HL-60 (cell line): ENCODE measurements at regions not wholly inside any gene's neighbourhood (a gene's known extent, or its start where the extent isn't known, plus 50 kb on each side); places are given as distances from the start of the nearest gene placed in this dataset.

Experiments used
- DNase-seq, 2 experiments: peaks; one replicate each; pipeline ENCODE4 v3.0.0-alpha.2; 2010 to 2020; ENCODE audit warnings: low read depth in 1 of 2, low spot score in 1 of 2
- H3K27ac ChIP-seq: fragments of 250-450 bp; sonication (Bioruptor Pico); replicated peaks from 2 replicates; pipeline ENCODE4 v1.5.1; 2020; ENCODE audit warnings: mild to moderate bottlenecking, moderate library complexity
- H3K27me3 ChIP-seq: fragments of 250-450 bp; sonication (Bioruptor Pico); 2 replicates; pipeline ENCODE4 v1.5.1; 2021; ENCODE audit warnings: mild to moderate bottlenecking, moderate library complexity; ENCODE audit not compliant: insufficient read depth, poor library complexity, severe bottlenecking
- H3K4me3 ChIP-seq: replicated peaks from 2 replicates; pipeline ENCODE4 v1.5.1; 2011; ENCODE audit warnings: mild to moderate bottlenecking, control low read depth, low read length; ENCODE audit not compliant: insufficient read depth
- GABPA ChIP-seq: IDR thresholded peaks from 2 replicates; pipeline ENCODE4 v1.6.1; 2012; ENCODE audit warnings: low read depth
- POLR2AphosphoS5 ChIP-seq: IDR thresholded peaks from 2 replicates; pipeline ENCODE4 v1.6.1; 2012; ENCODE audit warnings: low read depth
- SPI1 ChIP-seq: IDR thresholded peaks from 2 replicates; pipeline ENCODE4 v1.6.1; 2012; ENCODE audit warnings: low read depth, mild to moderate bottlenecking, borderline replicate concordance
- TF ChIP-seq, protein P1 (sequence below): IDR thresholded peaks from one replicate; pipeline ENCODE4 v1.5.1; 2011; ENCODE audit warnings: low read length, control low read depth, inconsistent platforms; ENCODE audit not compliant: insufficient read depth
- TF ChIP-seq, protein P2 (sequence below): IDR thresholded peaks from 2 replicates; pipeline ENCODE4 v1.6.1; 2012; ENCODE audit warnings: low read depth; ENCODE audit not compliant: insufficient replicate concordance

- no peak overlapping the region for H3K27ac ChIP-seq
- H3K4me3 ChIP-seq: no peak overlapping the region
- TF ChIP-seq, protein P1, sequence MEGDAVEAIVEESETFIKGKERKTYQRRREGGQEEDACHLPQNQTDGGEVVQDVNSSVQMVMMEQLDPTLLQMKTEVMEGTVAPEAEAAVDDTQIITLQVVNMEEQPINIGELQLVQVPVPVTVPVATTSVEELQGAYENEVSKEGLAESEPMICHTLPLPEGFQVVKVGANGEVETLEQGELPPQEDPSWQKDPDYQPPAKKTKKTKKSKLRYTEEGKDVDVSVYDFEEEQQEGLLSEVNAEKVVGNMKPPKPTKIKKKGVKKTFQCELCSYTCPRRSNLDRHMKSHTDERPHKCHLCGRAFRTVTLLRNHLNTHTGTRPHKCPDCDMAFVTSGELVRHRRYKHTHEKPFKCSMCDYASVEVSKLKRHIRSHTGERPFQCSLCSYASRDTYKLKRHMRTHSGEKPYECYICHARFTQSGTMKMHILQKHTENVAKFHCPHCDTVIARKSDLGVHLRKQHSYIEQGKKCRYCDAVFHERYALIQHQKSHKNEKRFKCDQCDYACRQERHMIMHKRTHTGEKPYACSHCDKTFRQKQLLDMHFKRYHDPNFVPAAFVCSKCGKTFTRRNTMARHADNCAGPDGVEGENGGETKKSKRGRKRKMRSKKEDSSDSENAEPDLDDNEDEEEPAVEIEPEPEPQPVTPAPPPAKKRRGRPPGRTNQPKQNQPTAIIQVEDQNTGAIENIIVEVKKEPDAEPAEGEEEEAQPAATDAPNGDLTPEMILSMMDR: no peak
- TF ChIP-seq, protein P2, sequence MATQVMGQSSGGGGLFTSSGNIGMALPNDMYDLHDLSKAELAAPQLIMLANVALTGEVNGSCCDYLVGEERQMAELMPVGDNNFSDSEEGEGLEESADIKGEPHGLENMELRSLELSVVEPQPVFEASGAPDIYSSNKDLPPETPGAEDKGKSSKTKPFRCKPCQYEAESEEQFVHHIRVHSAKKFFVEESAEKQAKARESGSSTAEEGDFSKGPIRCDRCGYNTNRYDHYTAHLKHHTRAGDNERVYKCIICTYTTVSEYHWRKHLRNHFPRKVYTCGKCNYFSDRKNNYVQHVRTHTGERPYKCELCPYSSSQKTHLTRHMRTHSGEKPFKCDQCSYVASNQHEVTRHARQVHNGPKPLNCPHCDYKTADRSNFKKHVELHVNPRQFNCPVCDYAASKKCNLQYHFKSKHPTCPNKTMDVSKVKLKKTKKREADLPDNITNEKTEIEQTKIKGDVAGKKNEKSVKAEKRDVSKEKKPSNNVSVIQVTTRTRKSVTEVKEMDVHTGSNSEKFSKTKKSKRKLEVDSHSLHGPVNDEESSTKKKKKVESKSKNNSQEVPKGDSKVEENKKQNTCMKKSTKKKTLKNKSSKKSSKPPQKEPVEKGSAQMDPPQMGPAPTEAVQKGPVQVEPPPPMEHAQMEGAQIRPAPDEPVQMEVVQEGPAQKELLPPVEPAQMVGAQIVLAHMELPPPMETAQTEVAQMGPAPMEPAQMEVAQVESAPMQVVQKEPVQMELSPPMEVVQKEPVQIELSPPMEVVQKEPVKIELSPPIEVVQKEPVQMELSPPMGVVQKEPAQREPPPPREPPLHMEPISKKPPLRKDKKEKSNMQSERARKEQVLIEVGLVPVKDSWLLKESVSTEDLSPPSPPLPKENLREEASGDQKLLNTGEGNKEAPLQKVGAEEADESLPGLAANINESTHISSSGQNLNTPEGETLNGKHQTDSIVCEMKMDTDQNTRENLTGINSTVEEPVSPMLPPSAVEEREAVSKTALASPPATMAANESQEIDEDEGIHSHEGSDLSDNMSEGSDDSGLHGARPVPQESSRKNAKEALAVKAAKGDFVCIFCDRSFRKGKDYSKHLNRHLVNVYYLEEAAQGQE: no peak
- TF ChIP-seq POLR2AphosphoS5 (no peak), SPI1 (no peak), GABPA (no peak)
- no peak for DNase-seq
- no peaks in the 10 kb centered on the region for H3K27me3 ChIP-seq
Measured at GRCh38 chr6:126232671-126233070, 107.2 kb upstream of the CENPW start.

DNA sequence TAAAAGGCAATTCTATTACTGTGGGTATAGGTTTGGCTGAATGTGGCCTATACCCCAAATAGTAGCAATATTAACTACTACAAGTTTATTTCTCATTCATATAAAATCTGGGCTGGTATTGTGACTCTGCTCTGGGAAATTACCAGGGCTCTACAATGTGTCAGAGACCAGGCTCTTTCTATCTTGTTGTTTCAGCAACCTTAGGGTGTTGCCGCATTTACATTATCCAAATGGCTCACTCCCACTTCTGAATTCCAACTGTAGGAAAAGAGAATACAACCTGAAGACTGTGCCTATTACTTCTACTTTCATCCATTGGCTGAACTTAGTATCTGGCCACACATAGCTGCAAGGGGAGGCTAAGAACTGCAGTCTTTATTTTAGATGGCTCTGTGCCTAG, 106.7 kb upstream of the CENPW start:
- TF ChIP-seq POLR2AphosphoS5: no peak
- TF ChIP-seq, protein P1: no peak
- TF ChIP-seq, protein P2: no peak
- no peak for TF ChIP-seq GABPA
- no peak for TF ChIP-seq SPI1
- no peak for DNase-seq
- H3K4me3 ChIP-seq: no peak overlapping the region
- no peaks in the 10 kb centered on the region for H3K27me3 ChIP-seq
- H3K27ac ChIP-seq: no peak overlapping the region

GRCh38 chr6:126235363-126235762, 104.6 kb upstream of the CENPW start:
- no peak overlapping the region for H3K27ac ChIP-seq
- H3K4me3 ChIP-seq: no peak overlapping the region
- TF ChIP-seq, protein P2: no peak
- TF ChIP-seq GABPA: no peak
- no peaks in the 10 kb centered on the region for H3K27me3 ChIP-seq
- DNase-seq: no peak

- DNase-seq: no peak
- Histone ChIP-seq H3K27me3 (no peaks in the 10 kb centered on the region), H3K4me3 (no peak overlapping the region), H3K27ac (no peak overlapping the region)
- no peak for TF ChIP-seq POLR2AphosphoS5
- TF ChIP-seq, protein P2: no peak
- TF ChIP-seq, protein P1: no peak
- no peak for TF ChIP-seq GABPA
- no peak for TF ChIP-seq SPI1
Measured at GRCh38 chr6:126245077-126245476, 94.8 kb upstream of the CENPW start.
